DND-41 (cell line): ENCODE measurements at regions not wholly inside any gene's neighbourhood (a gene's known extent, or its start where the extent isn't known, plus 50 kb on each side); places are given as distances from the start of the nearest gene placed in this dataset.

Experiments
- CTCF ChIP-seq: IDR thresholded peaks from 2 replicates; pipeline ENCODE4 v1.5.1; 2012; ENCODE audit warnings: borderline replicate concordance, low read length, moderate library complexity, mild to moderate bottlenecking; ENCODE audit not compliant: poor library complexity, severe bottlenecking; ENCODE audit errors: extremely low read depth
- EZH2 ChIP-seq: IDR thresholded peaks from 3 replicates; pipeline ENCODE4 v1.6.1; 2012; ENCODE audit warnings: borderline replicate concordance, low read depth, mild to moderate bottlenecking, moderate library complexity, low read length, inconsistent platforms; ENCODE audit not compliant: severe bottlenecking

DNA sequence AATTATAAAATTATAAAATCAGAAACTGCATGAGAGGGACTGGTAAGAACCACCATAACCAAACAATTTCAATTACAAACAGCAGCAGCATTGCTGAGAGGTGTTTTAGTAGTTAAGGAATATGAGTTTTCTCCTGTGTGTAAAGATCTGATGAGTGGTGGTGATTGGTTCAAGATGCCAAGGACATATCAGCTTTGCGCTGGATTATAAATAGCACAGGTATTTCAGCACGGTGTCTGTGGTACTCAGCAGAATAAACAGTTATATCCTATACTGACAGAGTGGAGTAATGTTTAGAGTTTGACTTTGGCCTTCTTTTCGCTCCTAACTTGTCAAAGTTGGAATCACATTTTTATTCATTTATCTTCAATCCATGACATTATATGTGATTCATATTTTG lies 501.0 kb downstream of the CDH26 start:
- TF ChIP-seq CTCF (no peak), EZH2 (no peak)
